HG02610 (cell line): ENCODE measurements at regions not wholly inside any gene's neighbourhood (a gene's known extent, or its start where the extent isn't known, plus 50 kb on each side); places are given as distances from the start of the nearest gene placed in this dataset.
"Not testable (repeated sequence)": the region's sequence is repeated elsewhere in the genome, so short reads cannot be mapped to it uniquely, and the experiment has no call there.

Experiments used
- ATAC-seq: cut with Tn5 transposase; IDR thresholded peaks from one replicate; pipeline ENCODE4 v1.9.1; 2021; ENCODE audit warnings: mild to moderate bottlenecking, moderate library complexity; ENCODE audit not compliant: unreplicated experiment

- no peak for ATAC-seq
These were observed 134.8 kb upstream of the SLC4A4 start for GRCh38 chr4:71204056-71204455.

GRCh38 chr4:71206763-71207162 lies 132.1 kb upstream of the SLC4A4 start:
- no peak for ATAC-seq

DNA sequence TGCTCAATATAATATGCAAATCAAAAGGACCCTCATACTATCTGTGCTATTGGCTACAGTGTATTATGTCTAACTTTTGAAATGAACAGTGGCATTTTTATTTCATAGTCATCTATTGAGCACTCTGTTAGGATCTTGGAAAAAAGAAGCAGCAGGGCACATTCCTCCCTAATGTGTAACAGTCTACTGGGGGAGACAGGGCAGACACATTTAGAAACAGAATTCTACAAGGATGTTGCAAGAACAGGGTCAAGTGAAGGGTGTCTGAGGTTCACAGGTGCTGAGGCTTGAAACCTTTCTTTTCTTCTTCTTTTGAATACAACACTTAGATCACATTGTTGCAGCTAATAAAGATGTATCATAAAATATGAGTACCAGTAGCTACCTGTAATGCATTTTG lies 129.7 kb upstream of the SLC4A4 start:
- ATAC-seq, result no peak

DNA sequence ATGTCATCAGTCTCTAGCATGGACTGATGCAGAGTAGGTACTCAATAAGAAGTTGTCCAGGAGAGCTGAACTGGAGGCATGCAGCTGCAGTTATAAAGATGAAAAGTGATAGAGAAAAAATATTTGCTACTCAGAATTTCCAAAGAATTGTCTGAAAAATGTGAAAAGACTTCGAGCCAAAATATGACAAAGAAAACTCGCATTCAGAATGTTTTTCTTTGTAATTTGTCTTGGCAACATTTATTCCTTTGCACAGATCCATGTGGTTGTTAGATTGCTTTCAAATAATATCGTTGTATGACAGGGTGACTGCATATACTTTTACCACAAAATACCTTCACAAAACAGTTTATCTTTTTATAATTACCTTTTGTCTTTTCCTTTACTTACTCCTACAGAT lies 128.0 kb upstream of the SLC4A4 start:
- no peak for ATAC-seq

DNA sequence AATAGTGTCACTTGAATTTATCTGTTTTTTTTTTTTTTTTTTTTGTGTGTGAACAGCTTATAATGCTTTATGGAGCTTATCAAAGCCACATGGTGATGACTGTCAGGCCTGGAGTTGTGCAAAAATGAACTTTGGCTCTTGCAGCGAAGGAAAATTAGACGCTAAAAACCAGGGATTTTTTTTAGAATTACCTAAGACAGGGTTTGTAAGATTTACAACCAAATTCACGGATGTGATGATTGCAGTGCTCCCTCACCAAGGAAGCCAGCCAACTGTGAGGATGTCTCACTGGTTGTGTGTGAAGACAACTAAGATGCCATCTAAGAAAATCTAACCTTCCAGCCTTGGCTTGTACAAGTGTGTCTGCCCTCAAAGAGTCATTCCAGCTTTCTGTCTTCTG lies 127.1 kb upstream of the SLC4A4 start:
- no peak for ATAC-seq

DNA sequence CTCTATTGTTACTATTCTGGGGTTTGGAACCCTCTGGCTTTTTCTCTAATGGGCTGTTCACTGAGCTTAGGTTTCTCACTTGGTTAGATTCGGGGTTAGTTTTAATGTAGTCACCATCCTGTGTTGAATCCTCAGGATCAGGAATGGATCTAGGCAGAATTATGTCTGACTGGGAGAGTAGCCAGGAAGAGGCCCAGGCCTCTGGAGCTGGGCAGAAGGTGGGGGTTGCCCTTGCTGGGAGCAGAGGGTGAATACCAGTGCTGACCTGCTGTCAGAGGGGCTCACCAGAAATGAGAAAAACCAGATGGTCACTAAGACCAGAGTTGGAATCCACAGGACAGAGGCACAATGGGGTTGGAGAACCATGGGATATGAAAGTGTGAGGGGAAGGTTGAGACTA lies 126.6 kb upstream of the SLC4A4 start:
- ATAC-seq, result no peak

- no peak for ATAC-seq
These were observed 124.2 kb upstream of the SLC4A4 start for GRCh38 chr4:71214578-71214977.

DNA sequence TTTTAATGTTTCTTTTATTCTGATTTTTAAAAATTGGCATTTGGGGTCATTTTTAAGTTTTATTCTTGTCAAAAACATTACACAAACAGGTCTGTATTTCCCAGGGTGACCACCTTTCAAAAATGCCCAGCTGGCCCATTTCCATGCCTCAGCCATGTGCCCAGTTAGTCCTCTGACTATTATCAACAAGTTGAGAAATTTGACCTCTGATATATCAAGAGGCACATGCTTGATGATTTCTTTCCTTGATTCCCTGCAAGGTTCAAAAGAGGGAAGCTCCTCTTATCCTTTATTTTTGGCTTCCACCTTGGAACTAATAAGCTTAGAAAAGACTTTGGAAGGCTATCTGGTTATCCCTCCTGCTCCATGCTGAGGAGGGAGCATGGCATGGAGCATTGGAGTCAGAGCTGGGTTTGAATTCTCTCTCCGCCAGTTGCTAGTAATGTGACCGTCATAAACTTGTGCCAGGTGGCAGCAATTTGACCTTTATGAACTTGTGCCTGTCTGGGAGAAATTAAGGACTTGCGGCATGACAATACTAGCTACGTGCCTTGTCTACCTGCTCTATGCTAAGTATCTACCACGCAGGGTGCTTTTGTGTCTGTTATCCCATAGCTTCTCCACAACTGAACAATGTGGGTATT lies 122.4 kb upstream of the SLC4A4 start:
- no peak for ATAC-seq

DNA sequence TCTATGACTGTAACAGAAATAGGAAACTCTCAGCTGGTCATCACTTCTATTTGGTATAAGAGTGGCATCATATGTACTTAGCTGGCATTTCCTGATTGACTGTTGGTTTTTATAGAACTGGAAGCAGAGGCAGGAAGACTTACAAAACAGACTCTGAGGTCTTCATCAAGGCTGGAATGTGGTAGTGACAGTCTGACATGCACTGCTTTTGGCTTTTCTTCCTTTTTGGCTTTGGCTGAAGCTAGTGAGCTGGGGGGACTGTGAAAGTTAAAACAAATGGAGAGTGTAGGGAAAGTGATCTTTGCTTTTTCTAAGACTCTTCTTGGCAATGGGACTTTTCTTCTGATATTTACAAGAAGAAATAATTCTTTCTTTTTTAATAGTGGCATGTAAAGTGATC lies 121.1 kb upstream of the SLC4A4 start:
- no peak for ATAC-seq

- not testable (repeated sequence) for ATAC-seq
These were observed 118.0 kb upstream of the SLC4A4 start for GRCh38 chr4:71220848-71221247.

DNA sequence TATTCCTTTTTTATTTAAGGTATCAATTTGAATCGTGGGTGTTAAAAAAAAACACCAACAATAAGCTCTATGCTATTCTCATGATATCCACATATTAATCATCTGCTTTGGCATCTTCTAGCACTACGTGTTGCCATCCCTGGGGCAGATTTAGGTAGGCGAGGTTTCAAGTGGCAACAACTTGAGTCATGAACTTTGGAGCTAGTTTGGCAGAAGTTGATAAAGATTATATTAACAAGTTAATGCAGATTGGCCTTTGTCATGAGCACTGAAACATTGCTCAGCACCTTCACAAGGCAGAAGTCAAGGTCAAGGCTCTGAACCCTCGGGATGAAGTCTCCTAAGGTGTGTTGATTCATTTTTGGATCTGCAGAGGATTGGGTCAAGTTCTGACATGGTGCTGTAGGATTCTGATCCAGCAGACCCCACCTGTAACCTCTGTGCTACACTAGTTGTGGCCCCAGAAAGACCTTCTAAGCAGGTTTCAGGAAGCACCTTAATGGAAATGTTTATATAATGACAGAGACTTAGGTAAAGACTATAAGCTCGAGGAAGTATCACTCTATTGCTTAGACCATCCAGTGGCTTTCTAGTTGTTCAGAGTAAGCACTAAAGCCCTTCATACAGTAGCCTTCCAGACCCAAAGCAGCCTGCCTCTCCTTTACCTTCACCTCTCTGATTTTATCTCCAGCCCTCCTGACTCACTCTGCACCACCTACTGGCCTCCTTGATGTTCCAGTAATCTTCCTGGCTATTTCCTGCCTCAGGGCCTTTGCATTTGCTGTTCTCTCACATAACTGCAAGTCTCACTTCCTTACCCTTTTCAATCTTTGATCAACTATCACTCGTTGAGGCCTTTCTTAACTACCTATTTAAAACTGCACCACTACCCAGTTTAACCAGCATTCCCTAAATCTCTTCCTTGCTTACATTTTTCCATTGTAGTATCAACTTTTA lies 117.0 kb upstream of the SLC4A4 start:
- no peak for ATAC-seq

DNA sequence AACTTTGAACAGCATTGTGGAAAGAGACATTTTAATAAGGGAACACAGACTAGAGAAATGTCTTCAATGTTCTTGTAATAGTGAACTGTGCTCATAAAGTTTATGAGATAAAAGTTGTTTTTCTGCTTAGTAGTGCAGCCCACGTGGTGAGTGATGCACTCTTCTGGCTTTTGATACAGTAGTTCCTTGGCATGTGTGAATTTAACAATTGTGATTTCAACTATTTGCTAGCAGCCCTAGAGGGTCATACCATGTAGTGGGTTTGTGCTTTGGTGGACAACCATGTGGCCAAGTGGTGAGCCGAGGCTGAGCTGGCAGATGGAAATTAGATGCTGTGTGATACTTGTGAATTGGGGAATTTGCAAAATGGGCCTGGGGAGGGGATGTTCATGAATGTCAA lies 116.2 kb upstream of the SLC4A4 start:
- no peak for ATAC-seq

DNA sequence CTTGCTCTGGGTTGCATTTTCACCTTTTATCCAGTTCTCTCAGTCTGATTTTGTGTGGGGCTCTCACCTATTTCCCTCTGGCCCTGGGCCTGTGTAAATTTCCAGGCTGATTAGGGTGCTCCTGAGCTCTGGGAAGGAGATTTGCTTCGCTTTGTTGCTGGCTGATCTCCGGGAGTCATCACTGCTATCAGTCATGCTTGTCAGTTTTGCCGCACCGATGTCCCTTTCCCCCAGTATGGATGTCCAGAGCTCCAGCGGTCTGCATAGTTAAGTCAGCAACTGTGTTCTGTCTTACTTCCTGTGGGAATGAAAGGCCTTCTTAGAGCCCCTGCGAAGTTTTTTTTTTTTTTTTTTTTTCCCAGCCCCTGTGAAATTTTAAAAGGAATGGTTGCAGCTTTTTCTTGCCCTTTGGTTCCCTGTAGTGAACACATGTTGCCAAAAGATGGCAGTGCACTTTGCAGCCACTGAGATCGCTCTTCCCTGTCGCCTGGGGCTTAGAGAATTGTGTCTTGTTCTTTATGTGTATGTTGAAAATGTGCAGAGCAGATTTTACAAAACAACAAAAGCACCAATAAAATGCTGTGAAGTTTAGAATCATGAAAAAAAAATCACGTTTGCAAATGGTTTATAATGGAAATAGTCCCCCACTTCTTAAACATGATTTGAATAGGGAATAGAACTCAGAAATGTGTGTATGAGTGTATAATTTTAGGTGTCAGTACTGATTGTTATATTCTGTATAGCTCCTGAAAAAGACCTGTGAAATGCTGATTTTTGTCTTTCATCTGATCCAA lies 109.1 kb upstream of the SLC4A4 start:
- ATAC-seq, result peak; percentile 70

DNA sequence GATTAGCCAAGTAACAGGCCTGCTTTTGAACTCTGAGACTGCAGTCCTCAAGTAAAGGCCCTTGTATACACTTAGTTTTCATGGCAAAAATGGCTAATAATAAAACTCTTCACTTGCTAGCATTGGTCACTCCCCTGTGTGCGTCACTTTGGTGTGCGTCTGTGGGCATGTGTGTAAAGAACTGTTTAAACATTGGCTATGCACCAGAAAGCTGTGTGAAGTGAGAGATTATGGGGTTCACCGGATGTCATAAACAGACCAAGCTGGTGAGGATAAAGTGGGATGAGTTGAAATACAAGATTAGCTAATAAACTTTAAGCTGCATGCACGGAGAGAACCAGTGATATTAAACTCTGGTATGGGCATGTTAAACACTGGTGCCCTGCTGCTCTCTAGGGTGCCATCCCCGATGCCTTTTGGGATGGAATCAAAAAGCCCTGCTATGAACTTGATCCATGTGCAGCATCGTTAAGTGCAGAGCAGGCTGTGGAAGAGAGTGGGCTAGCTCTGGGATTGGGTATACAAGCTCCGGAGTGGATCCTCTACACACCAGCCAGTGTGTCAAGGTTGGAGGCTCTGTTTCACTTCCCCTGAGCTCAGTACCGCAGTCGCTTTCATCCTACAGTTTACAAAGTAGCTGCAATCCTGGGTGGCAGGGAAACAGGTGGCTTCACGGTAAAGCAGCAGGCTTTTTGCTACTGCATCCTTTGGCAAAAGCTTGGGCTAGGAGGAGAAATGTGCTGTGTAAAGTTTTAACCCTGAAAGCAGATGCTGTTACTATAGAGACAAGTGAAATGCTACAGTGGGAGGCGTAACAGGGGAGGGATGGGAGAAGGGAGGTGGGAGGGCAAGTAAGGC lies 108.3 kb upstream of the SLC4A4 start:
- ATAC-seq, result no peak

GRCh38 chr4:71231129-71232055 lies 107.4 kb upstream of the SLC4A4 start:
- no peak for ATAC-seq

DNA sequence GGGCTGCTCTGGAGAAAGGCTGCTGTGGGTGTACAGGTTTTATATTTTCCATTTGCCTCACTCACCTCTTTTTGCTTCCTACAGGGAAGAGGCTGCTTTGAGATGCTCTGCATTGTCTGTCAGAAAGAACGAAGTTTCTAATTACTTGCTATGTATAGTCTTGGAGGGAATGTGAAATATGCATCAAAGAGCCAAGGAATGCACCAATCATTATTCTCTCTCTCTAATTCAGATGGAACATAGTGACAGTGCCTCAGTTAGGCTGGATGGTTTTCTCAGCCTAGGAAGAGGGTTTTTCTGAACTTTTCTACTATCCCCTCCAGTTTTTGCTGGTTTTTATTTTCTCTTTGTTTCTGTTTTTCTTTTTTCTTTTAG lies 106.8 kb upstream of the SLC4A4 start:
- ATAC-seq, result no peak

DNA sequence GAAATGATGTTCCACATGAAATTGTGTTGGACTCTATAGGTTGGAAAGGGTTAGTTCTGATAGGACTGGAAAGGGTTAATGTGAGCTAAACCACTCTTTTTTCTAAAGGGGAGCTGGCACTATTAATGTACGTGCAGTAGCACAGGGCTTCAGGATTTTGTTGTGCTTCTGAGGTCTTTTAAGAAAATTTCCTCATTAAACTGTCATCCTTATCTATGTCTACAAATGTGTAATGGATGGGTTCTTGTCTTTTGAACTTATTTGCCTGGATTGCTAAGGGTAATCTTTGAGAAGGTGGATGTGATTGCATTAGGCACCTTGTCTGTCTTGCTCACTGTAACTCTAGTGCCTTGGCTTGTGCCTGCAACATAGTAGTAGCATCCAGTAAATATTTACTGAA lies 106.0 kb upstream of the SLC4A4 start:
- ATAC-seq, result no peak

DNA sequence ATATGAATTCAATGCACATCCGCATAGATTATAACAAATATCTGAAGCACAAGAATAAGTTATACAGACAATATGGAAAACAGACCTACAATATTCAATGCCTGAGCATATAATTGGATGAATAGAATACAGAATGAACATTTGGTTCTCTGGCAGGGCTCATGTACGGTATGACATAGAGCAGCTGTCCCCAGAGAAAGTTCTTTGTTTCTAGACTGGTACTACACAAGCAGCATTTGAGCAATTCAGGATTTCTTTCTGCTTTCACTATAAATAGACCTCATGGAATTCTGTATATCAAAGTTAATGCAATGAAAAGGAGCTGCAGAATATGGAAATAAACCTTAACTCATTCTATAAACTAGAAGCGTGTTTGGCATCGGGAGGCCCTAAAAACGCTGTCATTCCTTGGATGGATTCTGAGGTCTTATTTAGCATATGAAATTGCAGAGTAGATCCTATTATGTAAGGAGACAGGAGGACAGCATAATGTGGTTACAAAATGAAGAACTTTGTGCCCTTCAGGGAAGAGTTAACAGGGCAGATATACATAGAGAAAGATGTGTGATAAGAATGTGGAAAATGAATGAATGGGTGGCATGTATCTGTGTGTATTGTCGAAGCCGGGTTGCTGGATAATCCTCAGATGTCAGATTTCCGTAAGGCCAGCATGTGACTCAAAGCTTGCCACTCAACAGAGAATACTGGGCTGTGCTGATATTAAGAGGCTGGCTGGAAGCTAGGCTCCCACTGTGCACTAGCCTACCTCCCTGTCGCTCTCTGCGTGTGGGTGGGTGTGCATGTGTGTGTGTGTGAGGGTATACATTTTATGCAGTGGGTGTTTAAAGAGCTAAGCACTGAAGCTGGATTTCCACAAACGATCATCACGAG lies 103.3 kb upstream of the SLC4A4 start:
- ATAC-seq, result no peak

DNA sequence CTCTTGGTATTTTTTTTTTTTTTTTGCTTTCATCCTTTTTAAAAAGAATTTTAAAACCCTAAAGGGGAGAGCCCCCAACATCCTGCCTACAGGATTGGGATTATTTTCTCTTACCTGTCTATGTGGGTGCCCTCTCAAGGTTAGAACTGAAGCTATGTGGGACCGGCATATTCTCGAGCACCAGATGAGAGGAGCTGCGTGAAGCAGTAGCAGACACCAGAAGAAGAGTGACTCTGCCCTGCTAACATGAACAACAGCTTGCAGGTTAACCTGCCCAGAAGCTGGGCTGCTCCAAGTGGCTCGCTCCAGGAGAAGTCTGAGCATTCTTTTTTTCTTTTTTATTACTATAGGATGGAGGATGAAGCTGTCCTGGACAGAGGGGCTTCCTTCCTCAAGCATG lies 102.6 kb upstream of the SLC4A4 start:
- ATAC-seq, result no peak
